Activated naive CD4-positive, alpha-beta T cell treated with anti-CD3 and anti-CD28 coated beads for 36 hours (primary cell): ENCODE measurements at regions not wholly inside any gene's neighbourhood (a gene's known extent, or its start where the extent isn't known, plus 50 kb on each side); places are given as distances from the start of the nearest gene placed in this dataset.

ENCODE experiments used
- CTCF ChIA-PET: fragments of 350-600 bp; sonication (Branson Sonifier 250); formaldehyde crosslinking; loops from one replicate; lab custom pipeline; 2021; ENCODE audit warnings: antibody characterized with exemption; lab: Charles Lee
- DNase-seq: peaks from one replicate; pipeline ENCODE4 v3.0.0-alpha.2; 2020
- H3K27ac Mint-ChIP-seq: one replicate; pipeline ENCODE4 v1.8.0; 2021; ENCODE audit warnings: mild to moderate bottlenecking, mixed read lengths
- H3K27me3 Mint-ChIP-seq: one replicate; pipeline ENCODE4 v1.8.0; 2021; ENCODE audit warnings: low read depth, mixed read lengths
- H3K36me3 Mint-ChIP-seq: one replicate; pipeline ENCODE4 v1.8.0; 2021; ENCODE audit warnings: low read depth, mixed read lengths
- H3K4me1 Mint-ChIP-seq: one replicate; pipeline ENCODE4 v1.8.0; 2021; ENCODE audit warnings: low read depth, mixed read lengths
- H3K4me3 Mint-ChIP-seq: one replicate; pipeline ENCODE4 v1.8.0; 2021; ENCODE audit warnings: mild to moderate bottlenecking, moderate library complexity, mixed read lengths
- H3K9me3 Mint-ChIP-seq: one replicate; pipeline ENCODE4 v1.8.0; 2021; ENCODE audit warnings: mixed read lengths
- intact Hi-C: fragments of 100-400 bp; cut with micrococcal nuclease; formaldehyde crosslinking; loops from one replicate; pipeline ENCODE4 v1.15.1; 2023

DNA sequence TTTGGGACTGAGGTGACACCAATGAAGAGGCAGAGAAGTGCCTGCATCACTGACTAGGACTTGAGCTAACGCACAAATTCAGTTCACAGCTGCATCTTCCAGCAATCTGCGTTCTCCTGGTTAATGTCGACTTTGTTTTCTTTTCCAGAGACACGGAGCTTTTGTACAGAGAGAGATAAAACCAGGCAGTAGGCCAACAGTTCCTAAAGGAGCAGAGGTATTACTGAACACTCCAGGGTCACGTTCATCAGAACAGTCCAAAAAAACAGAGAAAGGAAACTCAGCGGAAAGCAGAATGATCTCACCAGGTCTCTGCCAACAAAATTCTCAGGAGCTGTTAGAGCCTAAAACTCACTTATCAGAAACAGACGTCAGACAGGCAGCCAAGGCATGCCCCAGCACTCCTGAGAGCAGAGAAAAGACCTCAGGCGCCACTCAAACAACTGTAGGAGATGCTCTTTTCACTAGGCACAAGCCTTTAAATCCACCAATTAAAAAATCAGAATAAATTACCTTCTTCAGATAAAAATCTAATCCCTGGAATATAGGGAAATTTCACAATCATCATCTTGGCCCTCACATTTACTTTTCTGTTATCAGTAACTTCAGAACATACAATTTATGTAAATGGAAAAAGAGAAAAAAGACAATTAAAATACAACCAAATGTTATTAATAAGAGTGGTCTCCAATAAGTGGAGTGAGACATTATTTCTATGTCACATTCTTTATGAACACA lies 95.9 kb upstream of the SPTBN1 start:
- no peak overlapping the region for H3K4me3 Mint-ChIP-seq
- intact Hi-C loops = no loop called here
- CTCF ChIA-PET = interaction anchor here (0.9 kb wide), 1 partner anchor 344 kb away, joined by 3 read pairs; no protein-coding TSS in a partner anchor
- no peak for DNase-seq
- peaks cover 23% of the 10 kb centered on the region for H3K27me3 Mint-ChIP-seq
- H3K36me3 Mint-ChIP-seq = no peaks in the 10 kb centered on the region
- no peak overlapping the region for H3K27ac Mint-ChIP-seq
- peaks cover 6% of the 10 kb centered on the region for H3K9me3 Mint-ChIP-seq
- H3K4me1 Mint-ChIP-seq = no peaks in the 10 kb centered on the region

DNA sequence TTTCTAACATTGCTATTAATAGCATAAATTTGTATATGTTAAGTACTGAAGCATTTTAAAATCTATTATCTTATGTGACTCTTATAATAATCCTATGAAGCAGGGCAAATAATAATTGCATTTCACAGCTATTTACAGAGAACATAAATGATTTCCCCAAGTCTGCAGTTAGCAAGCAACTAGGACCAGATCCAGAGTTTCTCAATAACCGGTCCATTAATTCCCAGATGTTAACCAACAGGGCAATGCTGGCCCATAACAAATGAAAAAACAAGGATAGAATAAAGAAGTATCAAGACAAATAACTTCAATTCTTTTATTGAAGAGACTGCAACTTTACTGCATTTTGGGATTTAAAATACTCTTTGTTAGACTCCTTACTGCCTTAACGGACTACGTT lies 91.7 kb upstream of the SPTBN1 start:
- no peaks in the 10 kb centered on the region for H3K4me1 Mint-ChIP-seq
- no peak for DNase-seq
- CTCF ChIA-PET = no interaction called here
- H3K27me3 Mint-ChIP-seq = peaks cover 26% of the 10 kb centered on the region
- intact Hi-C loops = no loop called here
- no peak overlapping the region for H3K27ac Mint-ChIP-seq
- no peaks in the 10 kb centered on the region for H3K36me3 Mint-ChIP-seq
- no peak overlapping the region for H3K4me3 Mint-ChIP-seq
- H3K9me3 Mint-ChIP-seq = peaks cover 24% of the 10 kb centered on the region

DNA sequence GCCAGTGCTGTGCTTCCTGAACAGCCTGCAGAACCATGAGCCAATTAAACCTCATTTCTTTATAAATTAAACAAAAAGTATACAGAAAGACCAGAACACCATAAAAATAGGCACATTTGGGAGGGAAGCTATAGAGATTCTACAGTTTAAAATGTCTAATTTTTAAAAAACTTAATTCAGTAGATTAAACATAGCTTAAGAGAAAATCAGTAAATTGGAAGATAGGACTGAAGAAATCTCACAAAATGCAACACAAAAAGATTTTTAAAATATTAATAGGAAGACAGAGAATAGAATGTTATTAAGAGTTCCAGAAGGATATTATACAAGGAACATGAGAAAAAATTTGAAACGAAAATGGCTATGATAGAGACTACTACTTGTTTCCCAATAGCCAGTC lies 90.5 kb upstream of the SPTBN1 start:
- peaks cover 22% of the 10 kb centered on the region for H3K27me3 Mint-ChIP-seq
- H3K36me3 Mint-ChIP-seq = no peaks in the 10 kb centered on the region
- no peak overlapping the region for H3K27ac Mint-ChIP-seq
- H3K4me1 Mint-ChIP-seq = no peaks in the 10 kb centered on the region
- intact Hi-C loops = no loop called here
- H3K9me3 Mint-ChIP-seq = peaks cover 24% of the 10 kb centered on the region
- no peak for DNase-seq
- H3K4me3 Mint-ChIP-seq = no peak overlapping the region
- CTCF ChIA-PET = no interaction called here

DNA sequence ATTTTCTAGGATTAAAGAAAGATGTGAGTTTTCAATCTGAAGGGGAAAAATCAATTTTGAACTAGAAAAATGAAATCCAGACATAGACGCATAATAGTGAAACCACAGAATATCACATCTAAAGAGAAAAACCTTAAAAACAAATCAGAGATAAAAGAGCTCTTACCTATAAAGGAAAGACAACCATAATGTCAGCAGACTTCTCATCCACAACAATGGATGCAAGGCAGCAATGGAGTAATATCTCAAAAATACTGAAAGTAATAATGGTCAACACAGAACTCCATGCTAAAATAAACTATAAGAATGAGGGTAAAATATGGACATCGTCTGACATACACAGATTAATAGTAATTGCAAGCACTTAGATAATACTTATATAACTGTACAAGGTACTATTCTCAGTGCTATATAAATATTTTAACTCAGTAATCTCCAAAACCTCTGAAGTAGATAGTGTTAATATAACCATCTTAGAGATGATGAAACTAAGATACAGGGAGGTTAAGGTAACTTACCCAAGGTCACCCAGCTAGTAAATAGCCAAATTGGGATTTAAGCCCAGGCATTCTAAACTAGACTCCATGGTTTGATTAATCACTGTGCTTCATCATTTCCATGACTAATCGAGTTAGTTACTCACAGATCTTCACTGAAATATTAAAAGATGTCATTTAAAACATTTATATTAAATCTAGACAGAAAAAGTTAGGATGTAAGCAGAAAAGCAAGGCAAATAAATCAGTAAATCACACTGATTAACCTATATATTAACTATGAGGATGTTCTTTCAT lies 89.4 kb upstream of the SPTBN1 start:
- Mint-ChIP-seq H3K4me3 (no peak overlapping the region), H3K9me3 (peaks cover 24% of the 10 kb centered on the region)
- CTCF ChIA-PET = no interaction called here

DNA sequence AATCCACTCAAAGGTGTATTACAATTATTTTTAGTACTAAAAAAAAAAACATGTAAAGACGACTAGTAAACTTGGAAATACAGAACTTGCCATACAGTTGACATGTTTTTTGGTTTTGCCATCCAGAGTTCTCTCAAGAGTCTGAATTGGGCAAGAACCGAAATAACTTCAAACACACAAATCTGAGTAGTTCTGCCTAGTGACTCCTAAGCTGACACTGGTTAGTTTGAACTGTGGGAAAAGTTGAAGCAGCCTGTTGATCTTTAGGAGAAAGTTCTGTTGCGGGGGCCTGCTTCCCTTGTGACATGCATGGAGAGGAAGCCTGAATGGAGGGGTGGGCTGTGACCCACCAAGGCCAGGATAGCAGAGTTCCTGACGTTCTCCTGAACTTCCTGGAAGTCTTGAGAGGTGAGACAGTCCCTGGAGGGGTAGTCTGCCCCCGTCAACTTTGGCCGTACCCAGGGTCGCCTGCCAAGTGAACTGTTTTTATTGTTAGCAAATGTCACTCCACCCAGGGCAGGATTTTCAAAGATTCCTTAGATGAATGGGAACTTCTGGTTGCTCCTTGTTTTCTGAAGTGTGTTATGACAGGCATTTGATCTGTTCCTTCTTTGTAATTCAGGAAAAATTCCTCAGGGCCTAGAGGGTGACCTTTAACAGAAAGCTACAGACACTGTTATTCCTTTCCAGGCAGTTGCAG lies 85.6 kb upstream of the SPTBN1 start:
- Mint-ChIP-seq H3K9me3 (peaks cover 18% of the 10 kb centered on the region), H3K4me1 (no peaks in the 10 kb centered on the region), H3K4me3 (no peak overlapping the region), H3K36me3 (no peaks in the 10 kb centered on the region), H3K27me3 (peaks cover 4% of the 10 kb centered on the region), H3K27ac (no peak overlapping the region)
- CTCF ChIA-PET = no interaction called here
- DNase-seq = no peak
- intact Hi-C loops = no loop called here

More for the DNA sequence above, 89.4 kb upstream of the SPTBN1 start:
- Mint-ChIP-seq H3K36me3 (no peaks in the 10 kb centered on the region), H3K4me1 (no peaks in the 10 kb centered on the region), H3K27me3 (peaks cover 22% of the 10 kb centered on the region), H3K27ac (no peak overlapping the region)
- DNase-seq = no peak
- intact Hi-C loops = no loop called here

DNA sequence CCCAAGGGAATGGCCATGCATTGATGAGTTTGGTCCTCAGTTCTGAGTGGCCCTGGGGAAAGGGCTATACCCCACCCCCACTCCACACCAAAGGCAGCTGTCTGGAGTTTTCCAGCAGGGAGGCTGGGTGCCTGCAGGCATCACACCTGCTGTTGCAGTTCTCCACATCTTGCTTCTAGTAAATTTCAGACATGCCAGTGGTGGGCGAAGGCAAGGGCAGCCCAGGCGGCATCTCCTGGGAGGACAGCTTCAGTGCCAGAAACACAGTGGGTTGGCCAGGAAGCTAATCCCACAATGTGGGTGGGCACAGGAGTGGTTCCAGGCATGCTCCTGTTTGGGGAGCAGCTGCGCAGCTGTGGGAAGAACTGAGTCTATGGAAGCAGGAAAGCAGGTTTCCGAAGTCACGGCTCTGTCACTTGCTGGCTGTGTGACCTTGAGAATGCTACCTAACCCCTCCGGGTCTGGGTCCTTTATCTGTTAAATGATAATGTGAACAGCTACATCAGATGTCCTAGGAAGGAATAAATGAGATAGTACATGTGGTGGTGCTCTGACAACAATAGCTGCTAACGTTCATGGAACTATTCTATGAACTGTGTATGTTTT lies 84.6 kb upstream of the SPTBN1 start:
- no peak for DNase-seq
- H3K36me3 Mint-ChIP-seq = no peaks in the 10 kb centered on the region
- H3K9me3 Mint-ChIP-seq = peaks cover 14% of the 10 kb centered on the region
- CTCF ChIA-PET = no interaction called here
- H3K27me3 Mint-ChIP-seq = peaks cover 4% of the 10 kb centered on the region
- H3K4me1 Mint-ChIP-seq = no peaks in the 10 kb centered on the region
- no peak overlapping the region for H3K4me3 Mint-ChIP-seq
- intact Hi-C loops = no loop called here
- no peak overlapping the region for H3K27ac Mint-ChIP-seq

DNA sequence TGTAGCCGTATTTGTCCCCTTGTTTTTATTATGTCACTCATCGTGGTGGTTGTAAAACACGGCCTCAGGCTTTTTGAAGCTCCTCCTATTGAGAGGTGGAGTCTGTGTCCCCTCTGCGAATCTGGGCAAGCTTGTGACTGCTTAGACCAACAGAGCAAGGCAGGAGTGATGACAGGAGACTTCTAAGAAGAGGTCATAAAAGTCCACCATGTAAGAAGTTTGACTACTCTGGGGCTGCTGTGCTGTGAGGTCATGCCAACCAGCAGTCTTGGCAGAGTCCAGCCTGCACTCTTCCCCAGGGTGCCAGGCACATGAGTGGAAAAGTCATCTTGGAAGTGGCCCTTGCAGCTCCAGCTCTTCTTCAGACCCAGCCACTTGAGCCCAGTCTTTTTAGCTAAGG lies 83.8 kb upstream of the SPTBN1 start:
- Mint-ChIP-seq H3K4me3 (no peak overlapping the region), H3K4me1 (no peaks in the 10 kb centered on the region), H3K36me3 (no peaks in the 10 kb centered on the region), H3K27me3 (peaks cover 4% of the 10 kb centered on the region), H3K27ac (no peak overlapping the region), H3K9me3 (peaks cover 14% of the 10 kb centered on the region)
- DNase-seq = no peak
- intact Hi-C loops = no loop called here
- CTCF ChIA-PET = no interaction called here

DNA sequence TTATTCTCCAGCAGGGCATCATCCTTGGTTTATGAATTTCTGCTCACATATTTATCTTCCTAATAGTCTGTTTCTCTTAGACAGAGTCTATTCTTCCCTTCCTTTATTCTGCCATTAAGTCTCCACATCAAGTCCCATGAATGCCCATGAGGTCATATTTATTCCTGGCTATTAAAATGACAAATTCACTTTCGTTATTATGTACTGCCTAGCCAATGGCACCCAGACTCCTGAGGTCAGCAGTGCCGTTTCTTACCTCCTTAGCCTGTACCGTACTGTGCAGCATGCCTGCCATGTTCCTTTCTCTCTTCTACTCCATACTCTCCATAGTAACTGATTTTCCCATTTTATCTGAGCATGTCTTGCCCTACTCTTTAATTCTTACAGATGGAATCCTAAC lies 82.3 kb upstream of the SPTBN1 start:
- Mint-ChIP-seq H3K27me3 (peaks cover 4% of the 10 kb centered on the region), H3K4me1 (no peaks in the 10 kb centered on the region), H3K27ac (no peak overlapping the region), H3K9me3 (peaks cover 4% of the 10 kb centered on the region), H3K4me3 (no peak overlapping the region), H3K36me3 (no peaks in the 10 kb centered on the region)
- CTCF ChIA-PET = no interaction called here
- DNase-seq = no peak
- intact Hi-C loops = no loop called here

DNA sequence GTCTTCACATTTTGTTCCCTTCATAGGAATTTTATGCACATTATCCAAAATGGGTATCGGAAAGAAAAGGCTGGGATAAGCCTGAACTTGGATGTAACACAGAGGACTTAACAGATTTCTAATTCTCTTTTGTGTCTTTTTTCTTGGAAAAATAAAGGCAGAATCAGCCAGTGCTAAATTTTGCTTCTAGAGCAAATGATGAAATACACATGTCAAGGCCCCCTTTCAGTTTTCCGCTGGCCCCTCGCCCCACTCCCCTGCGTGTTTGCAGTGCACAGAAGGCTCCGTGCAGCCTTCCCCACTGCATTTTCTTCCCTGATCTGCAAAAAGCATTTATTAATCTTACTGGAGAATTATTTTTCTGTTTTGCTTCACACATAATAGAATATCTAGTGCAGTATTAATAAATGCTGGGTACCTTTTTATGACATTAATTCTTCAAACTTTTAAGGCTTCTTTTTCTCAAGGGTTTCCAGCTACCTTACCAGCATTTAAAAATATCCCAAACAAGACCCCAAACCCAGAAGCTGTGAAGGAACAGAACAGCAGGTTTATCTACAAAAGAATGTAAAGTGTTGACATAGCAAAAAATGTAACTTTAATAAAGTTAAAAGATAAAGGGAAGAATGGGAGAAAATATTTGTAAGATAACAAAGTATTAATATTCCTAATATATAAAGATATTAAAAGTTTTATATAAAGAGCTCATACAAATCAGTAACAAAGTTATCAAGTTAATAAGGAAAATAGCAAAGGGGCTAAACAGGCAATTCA lies 81.3 kb upstream of the SPTBN1 start:
- Mint-ChIP-seq H3K4me3 (no peak overlapping the region), H3K36me3 (no peaks in the 10 kb centered on the region), H3K4me1 (no peaks in the 10 kb centered on the region), H3K27me3 (peaks cover 2% of the 10 kb centered on the region), H3K9me3 (no peaks in the 10 kb centered on the region), H3K27ac (no peak overlapping the region)
- DNase-seq = no peak
- intact Hi-C loops = no loop called here
- CTCF ChIA-PET = no interaction called here

DNA sequence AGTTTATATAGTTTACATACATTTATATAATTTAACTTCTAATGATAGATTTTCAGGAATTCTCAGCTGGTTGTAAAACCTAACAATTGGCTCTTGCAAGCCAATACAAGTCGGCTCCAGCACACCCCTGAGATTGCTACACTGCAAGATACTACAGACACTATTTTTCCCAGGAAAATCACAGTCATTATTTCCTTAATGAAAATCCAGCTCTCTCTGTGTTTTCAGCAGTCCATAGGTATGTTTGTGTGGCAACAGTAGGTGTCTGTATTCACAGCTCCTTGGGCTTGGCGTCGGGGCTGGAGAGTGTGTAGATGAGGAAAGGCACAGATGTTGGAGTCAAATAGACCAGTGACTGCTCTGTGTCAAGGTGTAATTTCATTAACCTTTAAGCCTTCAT lies 78.7 kb upstream of the SPTBN1 start:
- Mint-ChIP-seq H3K4me1 (no peaks in the 10 kb centered on the region), H3K27me3 (no peaks in the 10 kb centered on the region), H3K27ac (no peak overlapping the region), H3K4me3 (no peak overlapping the region), H3K9me3 (no peaks in the 10 kb centered on the region), H3K36me3 (no peaks in the 10 kb centered on the region)
- no peak for DNase-seq
- CTCF ChIA-PET = interaction anchor here (1.3 kb wide), 1 partner anchor 270 kb away, joined by 3 read pairs; no protein-coding TSS in a partner anchor
- intact Hi-C loops = no loop called here

DNA sequence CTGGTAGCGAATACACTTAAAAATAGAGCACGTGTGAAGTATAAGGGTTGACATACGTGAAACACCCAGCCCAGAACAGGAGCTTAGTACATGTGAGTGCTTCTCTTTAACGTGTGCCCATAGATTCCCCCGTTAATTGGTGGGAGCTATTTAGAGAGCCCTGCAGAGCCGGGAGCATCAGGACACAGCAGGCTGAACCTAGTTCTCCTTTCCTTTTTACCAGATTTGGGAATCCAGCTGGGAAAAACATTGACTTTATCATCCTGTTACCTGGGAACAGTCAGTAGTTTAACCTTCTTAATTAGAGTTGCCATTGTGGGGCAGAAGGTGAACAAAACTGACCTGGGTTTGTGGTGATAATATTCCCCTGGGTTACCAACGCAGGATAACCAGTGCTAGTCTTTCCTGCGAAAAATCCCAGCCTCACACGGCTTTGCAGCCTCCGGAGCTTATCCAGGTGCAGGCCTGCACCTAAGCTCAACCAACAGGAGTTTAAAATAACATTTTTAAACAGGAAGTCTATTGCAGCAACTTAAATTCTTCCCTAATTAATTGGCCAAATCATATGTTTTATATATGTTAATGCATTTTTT lies 78.1 kb upstream of the SPTBN1 start:
- intact Hi-C loops = no loop called here
- no peaks in the 10 kb centered on the region for H3K4me1 Mint-ChIP-seq
- no peaks in the 10 kb centered on the region for H3K9me3 Mint-ChIP-seq
- CTCF ChIA-PET = interaction anchor here (0.9 to 1.3 kb wide), 2 partner anchors 10 to 271 kb away, joined by 3 to 4 read pairs; no protein-coding TSS in a partner anchor
- H3K36me3 Mint-ChIP-seq = no peaks in the 10 kb centered on the region
- H3K27me3 Mint-ChIP-seq = no peaks in the 10 kb centered on the region
- no peak overlapping the region for H3K27ac Mint-ChIP-seq
- H3K4me3 Mint-ChIP-seq = no peak overlapping the region
- DNase-seq = no peak
